ENCODE measurements at regions not wholly inside any gene's neighbourhood (a gene's known extent, or its start where the extent isn't known, plus 50 kb on each side); places are given as distances from the start of the nearest gene placed in this dataset.

GRCh38 chr4:189046642-189047041 lies 894.0 kb upstream of the FRG1 start:
- no peaks in the 10 kb centered on the region for H3K36me3 ChIP-seq (replicated peaks; ENCODE audit: low read depth, low read length)
- no peak overlapping the region for H2AFZ ChIP-seq (ENCODE audit: low read depth, low read length)
- H3K9me3 ChIP-seq (ENCODE audit: insufficient read depth, low read length), result no peaks in the 10 kb centered on the region
- no peak overlapping the region for H3K4me2 ChIP-seq (ENCODE audit: low read length)
- no peak for TF ChIP-seq CTCF (IDR thresholded peaks at IDR 0.05; ENCODE audit: low read depth, low read length)
- no peak for TF ChIP-seq EZH2phosphoT487 (IDR thresholded peaks at IDR 0.05; ENCODE audit: low read depth)
- no peak overlapping the region for H3K9ac ChIP-seq (ENCODE audit: low read length)
- no peaks in the 10 kb centered on the region for H4K20me1 ChIP-seq (ENCODE audit: insufficient read depth, low read length)
- H3K79me2 ChIP-seq (ENCODE audit: low read length), result no peaks in the 10 kb centered on the region
- no peaks in the 10 kb centered on the region for H3K4me1 ChIP-seq (ENCODE audit: low read length)
- no peak overlapping the region for H3K4me3 ChIP-seq (ENCODE audit: low read length)
- H3K27ac ChIP-seq (ENCODE audit: low read length), result no peak overlapping the region
- H3K27me3 ChIP-seq (ENCODE audit: low read depth, low read length), result no peaks in the 10 kb centered on the region

- TF ChIP-seq CTCF (IDR thresholded peaks at IDR 0.05; ENCODE audit: low read depth, low read length) (no peak), EZH2phosphoT487 (IDR thresholded peaks at IDR 0.05; ENCODE audit: low read depth) (no peak)
- H3K4me2 ChIP-seq (ENCODE audit: low read length), result no peak overlapping the region
Observed at GRCh38 chr4:189048119-189048518, 892.6 kb upstream of the FRG1 start.

GRCh38 chr4:189049682-189050081 lies 891.0 kb upstream of the FRG1 start:
- no peak for TF ChIP-seq CTCF (IDR thresholded peaks at IDR 0.05; ENCODE audit: low read depth, low read length)
- TF ChIP-seq EZH2phosphoT487 (IDR thresholded peaks at IDR 0.05; ENCODE audit: low read depth), result no peak
- H3K79me2 ChIP-seq (ENCODE audit: low read length), result no peaks in the 10 kb centered on the region

More at GRCh38 chr4:189048119-189048518, 892.6 kb upstream of the FRG1 start:
- H3K27ac ChIP-seq (ENCODE audit: low read length), result no peak overlapping the region
- H3K4me3 ChIP-seq (ENCODE audit: low read length), result no peak overlapping the region
- no peak overlapping the region for H3K9ac ChIP-seq (ENCODE audit: low read length)
- no peaks in the 10 kb centered on the region for H3K9me3 ChIP-seq (ENCODE audit: insufficient read depth, low read length)
- H3K4me1 ChIP-seq (ENCODE audit: low read length), result no peaks in the 10 kb centered on the region
- no peaks in the 10 kb centered on the region for H4K20me1 ChIP-seq (ENCODE audit: insufficient read depth, low read length)
- no peaks in the 10 kb centered on the region for H3K27me3 ChIP-seq (ENCODE audit: low read depth, low read length)
- H2AFZ ChIP-seq (ENCODE audit: low read depth, low read length), result no peak overlapping the region
- H3K79me2 ChIP-seq (ENCODE audit: low read length), result no peaks in the 10 kb centered on the region
- H3K36me3 ChIP-seq (replicated peaks; ENCODE audit: low read depth, low read length), result no peaks in the 10 kb centered on the region

GRCh38 chr4:189050643-189051042 lies 890.0 kb upstream of the FRG1 start:
- no peak overlapping the region for H3K4me3 ChIP-seq (ENCODE audit: low read length)
- H3K4me1 ChIP-seq (ENCODE audit: low read length), result no peaks in the 10 kb centered on the region
- TF ChIP-seq EZH2phosphoT487 (IDR thresholded peaks at IDR 0.05; ENCODE audit: low read depth) (no peak), CTCF (IDR thresholded peaks at IDR 0.05; ENCODE audit: low read depth, low read length) (no peak)
- no peaks in the 10 kb centered on the region for H3K9me3 ChIP-seq (ENCODE audit: insufficient read depth, low read length)
- no peak overlapping the region for H2AFZ ChIP-seq (ENCODE audit: low read depth, low read length)
- H3K27ac ChIP-seq (ENCODE audit: low read length), result no peak overlapping the region
- H4K20me1 ChIP-seq (ENCODE audit: insufficient read depth, low read length), result no peaks in the 10 kb centered on the region
- H3K79me2 ChIP-seq (ENCODE audit: low read length), result no peaks in the 10 kb centered on the region
- H3K4me2 ChIP-seq (ENCODE audit: low read length), result no peak overlapping the region
- H3K27me3 ChIP-seq (ENCODE audit: low read depth, low read length), result no peaks in the 10 kb centered on the region
- H3K9ac ChIP-seq (ENCODE audit: low read length), result no peak overlapping the region
- H3K36me3 ChIP-seq (replicated peaks; ENCODE audit: low read depth, low read length), result no peaks in the 10 kb centered on the region

More at GRCh38 chr4:189049682-189050081, 891.0 kb upstream of the FRG1 start:
- Histone ChIP-seq H3K4me1 (ENCODE audit: low read length) (no peaks in the 10 kb centered on the region), H3K4me3 (ENCODE audit: low read length) (no peak overlapping the region), H3K27me3 (ENCODE audit: low read depth, low read length) (no peaks in the 10 kb centered on the region), H3K9ac (ENCODE audit: low read length) (no peak overlapping the region), H3K36me3 (replicated peaks; ENCODE audit: low read depth, low read length) (no peaks in the 10 kb centered on the region), H4K20me1 (ENCODE audit: insufficient read depth, low read length) (no peaks in the 10 kb centered on the region), H3K4me2 (ENCODE audit: low read length) (no peak overlapping the region), H3K9me3 (ENCODE audit: insufficient read depth, low read length) (no peaks in the 10 kb centered on the region), H2AFZ (ENCODE audit: low read depth, low read length) (no peak overlapping the region), H3K27ac (ENCODE audit: low read length) (no peak overlapping the region)
